Mucosa of descending colon (tissue), 3 donors: ENCODE measurements at regions not wholly inside any gene's neighbourhood (a gene's known extent, or its start where the extent isn't known, plus 50 kb on each side); places are given as distances from the start of the nearest gene placed in this dataset.

Source experiments
- ATAC-seq: fragments of 200-7000 bp; cut with Tn5 transposase; one replicate; pipeline ENCODE4 v1.9.1; 2020; ENCODE audit warnings: mild to moderate bottlenecking, moderate library complexity
- DNase-seq, 3 donors: peaks; one replicate each; pipeline ENCODE4 v3.0.0-alpha.2; 2020
- H3K36me3 ChIP-seq: fragments of 200-600 bp; one replicate; pipeline ENCODE4 v1.8.0; 2021; ENCODE audit warnings: low read depth, mild to moderate bottlenecking
- H3K4me1 ChIP-seq: fragments of 200-600 bp; one replicate; pipeline ENCODE4 v1.8.0; 2021; ENCODE audit warnings: low read depth, mild to moderate bottlenecking
- H3K4me3 ChIP-seq: fragments of 200-600 bp; one replicate; pipeline ENCODE4 v1.8.0; 2021; ENCODE audit warnings: mild to moderate bottlenecking
- H3K9me3 ChIP-seq: fragments of 200-600 bp; one replicate; pipeline ENCODE4 v1.8.0; 2021; ENCODE audit warnings: mild to moderate bottlenecking
- CTCF ChIP-seq: fragments of 200-600 bp; IDR thresholded peaks from one replicate; pipeline ENCODE4 v1.8.0; 2022; ENCODE audit warnings: antibody characterized with exemption, mild to moderate bottlenecking
- intact Hi-C, 2 donors: fragments of 100-400 bp; cut with DNase I in 1 of 2; cut with micrococcal nuclease in 1 of 2; formaldehyde crosslinking; loops; one replicate each; pipeline versions ENCODE4 v1.11.0 to v1.11.1; 2022; cut with DNase I, micrococcal nuclease
- donor health status: DM: no; HTN: no; CAD: no; lungs with moderate emphysema.
- donor health status: DM: no; HTN: no; CAD: no.
- donor health status: DM: no; HTN: yes; CAD: no.

DNA sequence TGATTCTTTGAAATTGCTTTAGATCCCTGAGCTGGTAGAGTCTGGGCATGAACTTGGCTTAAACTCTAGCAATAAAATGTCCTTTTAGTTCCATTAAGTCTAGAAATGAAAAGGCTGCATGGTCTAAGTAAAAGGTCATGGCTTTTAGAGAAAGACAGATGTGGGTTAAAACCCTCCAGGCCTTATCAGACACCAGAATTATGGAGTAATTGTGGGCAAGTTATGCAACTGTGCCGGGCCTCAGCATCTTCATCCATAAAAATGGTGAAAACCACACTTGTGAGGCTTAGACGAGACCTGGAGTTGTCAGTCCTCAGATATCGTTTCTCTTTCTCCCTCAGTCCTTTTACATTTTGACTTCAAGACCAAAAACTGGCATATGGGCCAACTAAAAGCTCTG is 597.9 kb upstream of the KIRREL3 start:
- ATAC-seq (no peak), DNase-seq (no peak)
- Histone ChIP-seq H3K36me3 (no peaks in the 10 kb centered on the region), H3K4me1 (no peaks in the 10 kb centered on the region), H3K9me3 (no peaks in the 10 kb centered on the region), H3K4me3 (no peak overlapping the region)
- TF ChIP-seq CTCF: no peak
- intact Hi-C loops: no loop called here

DNA sequence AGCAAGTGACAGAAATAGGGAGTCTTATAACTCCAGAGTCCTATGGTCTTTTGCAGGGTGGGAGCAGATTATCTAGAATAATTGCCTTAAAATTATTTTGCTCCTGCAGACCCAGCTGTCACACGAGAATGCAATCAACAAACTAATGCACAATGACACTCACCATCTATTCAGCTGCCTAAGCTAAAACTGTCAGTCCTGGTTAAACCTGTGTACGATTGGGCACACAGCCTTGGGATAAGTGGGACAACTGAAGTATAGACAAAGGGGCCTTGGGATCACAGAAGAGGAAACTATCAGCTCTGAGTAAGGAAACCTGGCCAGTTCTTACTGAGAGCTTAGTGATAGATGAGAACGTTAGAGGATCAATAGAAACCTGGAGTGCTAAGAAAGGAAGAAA is 595.9 kb upstream of the KIRREL3 start:
- TF ChIP-seq CTCF: no peak
- Histone ChIP-seq H3K4me1 (no peaks in the 10 kb centered on the region), H3K36me3 (no peaks in the 10 kb centered on the region), H3K9me3 (no peaks in the 10 kb centered on the region), H3K4me3 (no peak overlapping the region)
- DNase-seq (no peak), ATAC-seq (no peak)
- intact Hi-C loops: no loop called here

DNA sequence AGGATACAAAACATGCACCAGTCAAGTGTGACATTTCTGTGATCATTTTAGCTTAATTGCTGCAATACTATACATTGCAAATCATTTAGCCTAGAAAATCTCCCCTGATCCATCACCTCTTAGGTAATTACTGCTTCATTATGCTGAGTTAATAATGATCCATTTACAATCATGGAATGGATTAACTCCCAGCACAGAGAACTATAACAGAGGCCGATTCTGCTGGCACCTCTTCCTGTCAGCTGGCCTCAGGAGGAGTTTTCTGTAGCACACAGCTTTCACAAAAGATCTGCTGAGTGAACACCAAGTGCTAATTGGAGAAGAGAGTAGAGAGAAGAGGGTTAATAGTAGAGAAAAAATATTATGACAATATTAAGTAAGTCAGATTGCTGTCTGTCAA is 591.8 kb upstream of the KIRREL3 start:
- DNase-seq (no peak), ATAC-seq (no peak)
- no peaks in the 10 kb centered on the region for H3K9me3 ChIP-seq
- H3K4me3 ChIP-seq: no peak overlapping the region
- intact Hi-C loops: no loop called here
- no peak for TF ChIP-seq CTCF
- no peaks in the 10 kb centered on the region for H3K4me1 ChIP-seq
- no peaks in the 10 kb centered on the region for H3K36me3 ChIP-seq

GRCh38 chr11:127590314-127590713 is 589.7 kb upstream of the KIRREL3 start:
- Histone ChIP-seq H3K4me1 (no peaks in the 10 kb centered on the region), H3K9me3 (no peaks in the 10 kb centered on the region), H3K36me3 (no peaks in the 10 kb centered on the region), H3K4me3 (no peak overlapping the region)
- no peak for TF ChIP-seq CTCF
- DNase-seq (no peak), ATAC-seq (no peak)
- intact Hi-C loops: no loop called here

- no peak for ATAC-seq
- intact Hi-C loops: no loop called here
- Histone ChIP-seq H3K36me3 (no peaks in the 10 kb centered on the region), H3K9me3 (no peaks in the 10 kb centered on the region), H3K4me1 (no peaks in the 10 kb centered on the region), H3K4me3 (no peak overlapping the region)
- DNase-seq: no peak
- no peak for TF ChIP-seq CTCF
Measured at GRCh38 chr11:127588431-127588830, 587.9 kb upstream of the KIRREL3 start.

- no peak for ATAC-seq
- Histone ChIP-seq H3K9me3 (no peaks in the 10 kb centered on the region), H3K36me3 (no peaks in the 10 kb centered on the region), H3K4me3 (no peak overlapping the region), H3K4me1 (no peaks in the 10 kb centered on the region)
- DNase-seq: no peak
- no peak for TF ChIP-seq CTCF
- intact Hi-C loops: no loop called here
Measured at GRCh38 chr11:127587511-127587910, 586.9 kb upstream of the KIRREL3 start.
